ENCODE measurements at regions not wholly inside any gene's neighbourhood (a gene's known extent, or its start where the extent isn't known, plus 50 kb on each side); places are given as distances from the start of the nearest gene placed in this dataset.

- Mint-ChIP-seq H3K9me3 (ENCODE audit: insufficient read depth) (peaks cover 2% of the 10 kb centered on the region), H3K27ac (no peak overlapping the region), H3K4me3 (no peak overlapping the region), H3K4me1 (no peaks in the 10 kb centered on the region), H3K27me3 (no peaks in the 10 kb centered on the region)
- no peak overlapping the region for H3K4me2 ChIP-seq (replicated peaks; ENCODE audit: low read depth, low read length, poor library complexity, severe bottlenecking)
- TF ChIP-seq EZH2 (IDR thresholded peaks at IDR 0.05; ENCODE audit: borderline replicate concordance, insufficient read depth, low read depth, low read length, poor library complexity, severe bottlenecking): no peak
- TF ChIP-seq CTCF (IDR thresholded peaks at IDR 0.05): no peak
- H3K36me3 ChIP-seq (replicated peaks in 1 of 2; ENCODE audit: control extremely low read depth in 1 of 2, control insufficient read depth in 1 of 2, extremely low read depth in 1 of 2, insufficient read depth in 2 of 2, low read length in 1 of 2): no peaks in the 10 kb centered on the region
- no peaks in the 10 kb centered on the region for H3K4me1 ChIP-seq (ENCODE audit: control insufficient read depth in 2 of 2, insufficient read depth in 2 of 2, low read length in 2 of 2)
- WGBS (ENCODE audit: insufficient coverage): no CpG with 5 or more reads among the region's 2 CpGs
- no peak for ATAC-seq (ENCODE audit: low read depth)
- ChIA-PET POLR2A (no interaction called here), CTCF (no interaction called here)
- H4K20me1 ChIP-seq (ENCODE audit: control insufficient read depth, insufficient read depth, low read length, poor library complexity, severe bottlenecking): no peaks in the 10 kb centered on the region
- no peaks in the 10 kb centered on the region for H3K27me3 ChIP-seq (replicated peaks in 1 of 4; ENCODE audit: control extremely low read depth in 1 of 4, control insufficient read depth in 3 of 4, insufficient read depth in 4 of 4, low read length in 3 of 4)
- peaks cover 0 to 2% (median 0%) of the 10 kb centered on the region in 3 donors for H3K9me3 ChIP-seq (ENCODE audit: control extremely low read depth in 1 of 3, control insufficient read depth in 2 of 3, insufficient read depth in 1 of 3, low read length in 2 of 3)
- intact Hi-C loops (cut with micrococcal nuclease): no loop called here
- DNase-seq: no peak
- H3K4me3 ChIP-seq (ENCODE audit: control extremely low read depth in 1 of 5, extremely low read depth in 1 of 5, insufficient read depth in 1 of 5, low read depth in 2 of 5, low read length in 4 of 5): no peak overlapping the region
- no peak overlapping the region for H3K9ac ChIP-seq (ENCODE audit: low read length)
- H3K79me2 ChIP-seq (ENCODE audit: control insufficient read depth, insufficient read depth, low read length): no peaks in the 10 kb centered on the region
- H3K27ac ChIP-seq (ENCODE audit: low read length in 2 of 2): no peak overlapping the region
- no peak overlapping the region for H2AFZ ChIP-seq (ENCODE audit: insufficient read depth, low read depth, low read length, poor library complexity, severe bottlenecking)
Observed at GRCh38 chr12:82054566-82054965, 295.4 kb upstream of the PPFIA2 start.

- no peak overlapping the region for H3K4me3 Mint-ChIP-seq
- Histone ChIP-seq H3K79me2 (ENCODE audit: control insufficient read depth, insufficient read depth, low read length) (no peaks in the 10 kb centered on the region), H2AFZ (ENCODE audit: insufficient read depth, low read depth, low read length, poor library complexity, severe bottlenecking) (no peak overlapping the region), H3K9me3 (ENCODE audit: control extremely low read depth in 1 of 3, control insufficient read depth in 2 of 3, insufficient read depth in 1 of 3, low read length in 2 of 3) (no peaks in the 10 kb centered on the region), H4K20me1 (ENCODE audit: control insufficient read depth, insufficient read depth, low read length, poor library complexity, severe bottlenecking) (no peaks in the 10 kb centered on the region), H3K4me1 (ENCODE audit: control insufficient read depth in 2 of 2, insufficient read depth in 2 of 2, low read length in 2 of 2) (no peaks in the 10 kb centered on the region), H3K36me3 (replicated peaks in 1 of 2; ENCODE audit: control extremely low read depth in 1 of 2, control insufficient read depth in 1 of 2, extremely low read depth in 1 of 2, insufficient read depth in 2 of 2, low read length in 1 of 2) (no peaks in the 10 kb centered on the region), H3K27ac (ENCODE audit: low read length in 2 of 2) (no peak overlapping the region), H3K4me3 (ENCODE audit: control extremely low read depth in 1 of 5, extremely low read depth in 1 of 5, insufficient read depth in 1 of 5, low read depth in 2 of 5, low read length in 4 of 5) (no peak overlapping the region), H3K4me2 (replicated peaks; ENCODE audit: low read depth, low read length, poor library complexity, severe bottlenecking) (no peak overlapping the region), H3K27me3 (replicated peaks in 1 of 4; ENCODE audit: control extremely low read depth in 1 of 4, control insufficient read depth in 3 of 4, insufficient read depth in 4 of 4, low read length in 3 of 4) (no peaks in the 10 kb centered on the region), H3K9ac (ENCODE audit: low read length) (no peak overlapping the region)
- ChIA-PET POLR2A (no interaction called here), CTCF (no interaction called here)
- no peaks in the 10 kb centered on the region for H3K27me3 Mint-ChIP-seq
- no peak for TF ChIP-seq CTCF (IDR thresholded peaks at IDR 0.05)
- no peak for TF ChIP-seq EZH2 (IDR thresholded peaks at IDR 0.05; ENCODE audit: borderline replicate concordance, insufficient read depth, low read depth, low read length, poor library complexity, severe bottlenecking)
- no peak overlapping the region for H3K27ac Mint-ChIP-seq
- no peaks in the 10 kb centered on the region for H3K9me3 Mint-ChIP-seq (ENCODE audit: insufficient read depth)
- 71% methylated on average over 1 of the region's 2 CpGs for WGBS (ENCODE audit: insufficient coverage)
- H3K4me1 Mint-ChIP-seq: no peaks in the 10 kb centered on the region
- no peak for DNase-seq
- intact Hi-C loops (cut with micrococcal nuclease): no loop called here
- ATAC-seq (ENCODE audit: low read depth): no peak
Observed at GRCh38 chr12:82047446-82047845, 288.3 kb upstream of the PPFIA2 start.
